GM12891 (cell line): ENCODE measurements at regions not wholly inside any gene's neighbourhood (a gene's known extent, or its start where the extent isn't known, plus 50 kb on each side); places are given as distances from the start of the nearest gene placed in this dataset.

Source experiments
- PAX5 ChIP-seq: IDR thresholded peaks from 2 replicates; pipeline ENCODE4 v1.6.1; 2011; ENCODE audit warnings: low read length, moderate library complexity, mild to moderate bottlenecking; ENCODE audit not compliant: insufficient read depth, severe bottlenecking
- POLR2A ChIP-seq: IDR thresholded peaks from 2 replicates; pipeline ENCODE4 v1.6.1; 2011; ENCODE audit warnings: low read depth, low read length, control low read depth
- POLR2AphosphoS5 ChIP-seq: IDR thresholded peaks from 2 replicates; pipeline ENCODE4 v1.6.1; 2011; ENCODE audit warnings: low read depth, low read length, control low read depth
- SPI1 ChIP-seq: IDR thresholded peaks from 2 replicates; pipeline ENCODE4 v1.6.1; 2011; ENCODE audit warnings: low read depth, low read length, control low read depth
- TAF1 ChIP-seq: IDR thresholded peaks from 2 replicates; pipeline ENCODE4 v1.6.1; 2011; ENCODE audit warnings: low read depth, low read length, control low read depth

DNA sequence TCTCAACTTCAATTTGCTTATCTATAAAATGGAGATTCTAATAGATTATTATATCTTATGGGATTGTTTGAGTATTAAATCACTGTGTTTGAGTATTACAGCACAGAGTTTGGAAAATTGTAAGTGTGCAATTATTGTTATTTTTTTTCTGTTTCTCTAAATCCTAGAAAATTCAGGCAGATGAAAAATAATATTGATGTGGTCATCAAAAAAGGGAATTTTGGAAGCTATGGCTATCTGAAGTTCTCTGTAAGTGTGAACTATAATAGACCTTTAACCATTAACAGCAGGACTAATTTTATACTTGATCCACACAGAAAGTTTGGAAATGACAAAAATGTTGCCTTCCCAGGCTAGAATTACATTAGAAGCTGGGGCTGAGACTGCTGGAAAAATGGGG lies 393.2 kb downstream of the SUCLG1 start:
- TF ChIP-seq POLR2A (no peak), POLR2AphosphoS5 (no peak), TAF1 (no peak), PAX5 (no peak), SPI1 (no peak)
